ENCODE measurements at regions not wholly inside any gene's neighbourhood (a gene's known extent, or its start where the extent isn't known, plus 50 kb on each side); places are given as distances from the start of the nearest gene placed in this dataset.
A peak's percentile ranks its signal among the peaks of the same experiment; 100 is the strongest.

- no peak for TF ChIP-seq CTCF (IDR thresholded peaks at IDR 0.05; ENCODE audit: control insufficient read depth, extremely low read depth, insufficient read depth)
- DNase-seq (ENCODE audit: low read depth) = no peak
- no peak overlapping the region for H3K4me3 ChIP-seq (ENCODE audit: low read depth, low read length)
Measured at GRCh38 chr12:73067616-73068015, 795.4 kb downstream of the TRHDE start.

DNA sequence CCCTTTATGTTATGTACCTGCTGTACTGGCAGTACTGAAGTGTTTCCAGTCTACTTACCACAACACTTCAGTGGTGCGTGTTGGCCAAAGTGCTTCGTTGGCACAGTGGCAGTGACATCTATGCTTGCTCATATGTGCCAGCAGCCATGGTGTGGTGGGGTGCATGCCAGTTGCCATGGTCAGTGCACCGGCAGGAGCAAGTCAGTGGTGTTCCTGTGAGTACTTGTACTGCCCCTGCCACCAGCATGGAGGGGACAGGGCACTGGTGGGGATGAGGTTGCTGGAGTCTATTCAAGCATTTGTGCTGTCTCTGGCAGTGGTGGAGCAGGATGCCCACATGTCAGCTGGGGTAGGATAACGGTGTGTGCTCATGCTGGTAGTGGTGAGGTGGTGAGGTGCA is 800.0 kb downstream of the TRHDE start:
- no peak overlapping the region for H3K4me3 ChIP-seq (ENCODE audit: low read depth, low read length)
- TF ChIP-seq CTCF (IDR thresholded peaks at IDR 0.05; ENCODE audit: control insufficient read depth, extremely low read depth, insufficient read depth) = no peak
- no peak for DNase-seq (ENCODE audit: low read depth)

GRCh38 chr12:73076760-73077159 is 804.6 kb downstream of the TRHDE start:
- TF ChIP-seq CTCF (IDR thresholded peaks at IDR 0.05; ENCODE audit: control insufficient read depth, extremely low read depth, insufficient read depth) = no peak
- H3K4me3 ChIP-seq (ENCODE audit: low read depth, low read length) = no peak overlapping the region
- no peak for DNase-seq (ENCODE audit: low read depth)

GRCh38 chr12:73083736-73084135 is 811.6 kb downstream of the TRHDE start:
- DNase-seq (ENCODE audit: low read depth) = no peak
- TF ChIP-seq CTCF (IDR thresholded peaks at IDR 0.05; ENCODE audit: control insufficient read depth, extremely low read depth, insufficient read depth) = no peak
- no peak overlapping the region for H3K4me3 ChIP-seq (ENCODE audit: low read depth, low read length)

DNA sequence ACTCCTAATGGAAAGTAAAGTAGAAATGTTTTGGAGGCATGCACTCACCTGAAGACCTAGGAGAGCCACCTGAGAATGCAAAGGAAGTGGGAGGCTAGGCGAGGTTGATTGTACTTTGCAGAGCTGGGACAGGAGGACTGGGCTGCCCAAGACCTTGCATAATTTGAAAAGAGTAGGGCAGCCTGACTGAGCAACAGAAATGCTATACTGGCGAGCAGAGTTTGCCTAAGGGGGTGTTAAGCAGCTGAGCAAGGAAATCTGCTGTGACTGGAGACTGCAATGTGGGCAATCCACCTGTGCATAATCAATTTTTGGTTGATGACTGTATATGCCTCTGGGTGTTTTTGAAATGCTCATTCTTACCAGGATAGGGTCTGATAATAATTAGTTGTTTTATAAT is 834.1 kb downstream of the TRHDE start:
- TF ChIP-seq CTCF (IDR thresholded peaks at IDR 0.05; ENCODE audit: control insufficient read depth, extremely low read depth, insufficient read depth) = no peak
- no peak overlapping the region for H3K4me3 ChIP-seq (ENCODE audit: low read depth, low read length)
- no peak for DNase-seq (ENCODE audit: low read depth)

- peak; percentile 19 for DNase-seq (ENCODE audit: low read depth)
- no peak overlapping the region for H3K4me3 ChIP-seq (ENCODE audit: low read depth, low read length)
- TF ChIP-seq CTCF (IDR thresholded peaks at IDR 0.05; ENCODE audit: control insufficient read depth, extremely low read depth, insufficient read depth) = no peak
Measured at GRCh38 chr12:73106896-73107295, 834.7 kb downstream of the TRHDE start.

DNA sequence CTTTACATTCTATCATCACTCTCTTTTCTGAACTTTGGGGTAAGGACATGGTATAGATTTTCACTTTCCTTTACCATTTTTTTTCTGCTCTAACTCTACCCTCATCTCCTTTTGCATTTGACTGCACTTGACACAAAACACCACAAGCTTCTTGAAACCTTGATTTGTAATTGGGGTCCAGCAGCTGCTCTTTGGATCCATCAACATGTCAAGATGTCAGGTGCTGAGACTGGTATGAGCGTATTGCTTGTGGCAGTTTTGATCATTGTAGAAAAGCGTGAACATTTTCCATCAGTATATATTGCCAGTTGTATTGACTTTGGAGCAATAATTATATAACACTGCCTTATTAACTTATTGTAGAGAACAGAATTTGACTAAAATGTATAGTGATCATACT is 838.6 kb downstream of the TRHDE start:
- DNase-seq (ENCODE audit: low read depth) = no peak

More for the DNA sequence above, 838.6 kb downstream of the TRHDE start:
- no peak overlapping the region for H3K4me3 ChIP-seq (ENCODE audit: low read depth, low read length)
- no peak for TF ChIP-seq CTCF (IDR thresholded peaks at IDR 0.05; ENCODE audit: control insufficient read depth, extremely low read depth, insufficient read depth)

Data from LNCaP clone FGC (cell line).